ENCODE measurements at regions not wholly inside any gene's neighbourhood (a gene's known extent, or its start where the extent isn't known, plus 50 kb on each side); places are given as distances from the start of the nearest gene placed in this dataset.
"Not testable (repeated sequence)": the region's sequence is repeated elsewhere in the genome, so short reads cannot be mapped to it uniquely, and the experiment has no call there.

DNA sequence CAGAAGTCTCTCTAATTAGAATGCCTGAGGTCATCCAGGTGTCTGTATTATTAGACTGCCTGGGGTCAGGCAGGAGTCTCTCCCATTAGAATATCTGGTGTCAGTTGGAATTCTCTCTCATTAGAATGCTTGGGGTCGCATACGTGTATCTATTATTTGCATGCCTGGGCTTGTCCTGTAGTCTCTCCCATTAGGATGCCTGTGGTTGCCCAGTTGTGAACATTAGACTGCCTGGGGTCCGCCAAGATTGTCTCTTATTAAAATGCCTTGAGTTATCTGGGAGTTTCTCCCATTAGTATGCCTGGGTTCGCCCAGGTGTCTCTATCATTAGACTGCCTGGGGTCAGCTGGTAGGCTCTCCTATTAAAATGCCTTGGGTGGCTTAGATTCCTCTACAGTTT is 1494.7 kb downstream of the UQCRFS1 start:
- Histone ChIP-seq H3K27me3 (ENCODE audit: control insufficient read depth in 5 of 5, insufficient read depth in 4 of 5, low read length in 5 of 5) (no peaks in the 10 kb centered on the region), H3K9ac (ENCODE audit: low read length in 5 of 5) (no peak overlapping the region), H3K36me3 (ENCODE audit: control insufficient read depth in 5 of 5, insufficient read depth in 5 of 5, low read length in 5 of 5) (no peaks in the 10 kb centered on the region), H3K4me1 (ENCODE audit: control insufficient read depth in 5 of 5, insufficient read depth in 5 of 5, low read length in 5 of 5) (no peaks in the 10 kb centered on the region), H3K4me3 (ENCODE audit: low read depth in 1 of 5, low read length in 5 of 5) (no peak overlapping the region), H3K27ac (ENCODE audit: low read depth, low read length) (no peak overlapping the region), H3K9me3 (ENCODE audit: control insufficient read depth in 5 of 5, low read length in 5 of 5) (peaks cover 9 to 46% (median 21%) of the 10 kb centered on the region in 5 donors)

DNA sequence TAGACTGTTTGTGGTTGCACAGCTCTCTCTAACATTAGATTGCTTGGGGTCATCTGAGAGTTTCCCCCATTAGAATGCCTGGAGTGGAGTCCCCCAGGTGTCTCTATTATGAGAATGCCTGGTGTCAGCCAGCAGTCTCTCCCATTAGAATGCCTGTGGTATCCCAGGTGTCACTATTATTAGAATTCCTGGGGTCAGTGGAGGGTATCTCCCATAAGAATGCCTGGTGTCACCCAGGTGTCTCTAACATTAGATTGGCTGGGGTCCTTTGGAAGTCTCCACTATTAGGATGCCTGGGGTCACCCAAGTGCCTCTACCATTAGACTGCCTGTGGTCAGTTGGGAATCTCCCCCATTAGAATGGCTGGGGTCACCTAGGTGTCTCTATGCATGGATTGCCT is 1495.1 kb downstream of the UQCRFS1 start:
- Histone ChIP-seq H3K9me3 (ENCODE audit: control insufficient read depth in 5 of 5, low read length in 5 of 5) (peaks cover 7 to 44% (median 17%) of the 10 kb centered on the region in 5 donors), H3K4me3 (ENCODE audit: low read depth in 1 of 5, low read length in 5 of 5) (no peak overlapping the region), H3K27me3 (ENCODE audit: control insufficient read depth in 5 of 5, insufficient read depth in 4 of 5, low read length in 5 of 5) (no peaks in the 10 kb centered on the region), H3K36me3 (ENCODE audit: control insufficient read depth in 5 of 5, insufficient read depth in 5 of 5, low read length in 5 of 5) (no peaks in the 10 kb centered on the region), H3K27ac (ENCODE audit: low read depth, low read length) (no peak overlapping the region), H3K9ac (ENCODE audit: low read length in 5 of 5) (no peak overlapping the region), H3K4me1 (ENCODE audit: control insufficient read depth in 5 of 5, insufficient read depth in 5 of 5, low read length in 5 of 5) (no peaks in the 10 kb centered on the region)

- Histone ChIP-seq H3K4me3 (ENCODE audit: low read depth in 1 of 5, low read length in 5 of 5) (no peak overlapping the region), H3K9me3 (ENCODE audit: control insufficient read depth in 5 of 5, low read length in 5 of 5) (peaks cover 7 to 43% (median 15%) of the 10 kb centered on the region in 5 donors), H3K36me3 (ENCODE audit: control insufficient read depth in 5 of 5, insufficient read depth in 5 of 5, low read length in 5 of 5) (no peaks in the 10 kb centered on the region), H3K27me3 (ENCODE audit: control insufficient read depth in 5 of 5, insufficient read depth in 4 of 5, low read length in 5 of 5) (no peaks in the 10 kb centered on the region), H3K27ac (ENCODE audit: low read depth, low read length) (no peak overlapping the region), H3K9ac (ENCODE audit: low read length in 5 of 5) (no peak overlapping the region), H3K4me1 (ENCODE audit: control insufficient read depth in 5 of 5, insufficient read depth in 5 of 5, low read length in 5 of 5) (no peaks in the 10 kb centered on the region)
Measured at GRCh38 chr19:27716922-27717321, 1496.0 kb downstream of the UQCRFS1 start.

- Histone ChIP-seq H3K27me3 (ENCODE audit: control insufficient read depth in 5 of 5, insufficient read depth in 4 of 5, low read length in 5 of 5) (no peaks in the 10 kb centered on the region), H3K9ac (ENCODE audit: low read length in 5 of 5) (no peak overlapping the region), H3K4me3 (ENCODE audit: low read depth in 1 of 5, low read length in 5 of 5) (no peak overlapping the region), H3K27ac (ENCODE audit: low read depth, low read length) (no peak overlapping the region), H3K36me3 (ENCODE audit: control insufficient read depth in 5 of 5, insufficient read depth in 5 of 5, low read length in 5 of 5) (no peaks in the 10 kb centered on the region), H3K4me1 (ENCODE audit: control insufficient read depth in 5 of 5, insufficient read depth in 5 of 5, low read length in 5 of 5) (no peaks in the 10 kb centered on the region), H3K9me3 (ENCODE audit: control insufficient read depth in 5 of 5, low read length in 5 of 5) (peaks cover 7 to 38% (median 12%) of the 10 kb centered on the region in 5 donors)
Measured at GRCh38 chr19:27714857-27715256, 1498.1 kb downstream of the UQCRFS1 start.

DNA sequence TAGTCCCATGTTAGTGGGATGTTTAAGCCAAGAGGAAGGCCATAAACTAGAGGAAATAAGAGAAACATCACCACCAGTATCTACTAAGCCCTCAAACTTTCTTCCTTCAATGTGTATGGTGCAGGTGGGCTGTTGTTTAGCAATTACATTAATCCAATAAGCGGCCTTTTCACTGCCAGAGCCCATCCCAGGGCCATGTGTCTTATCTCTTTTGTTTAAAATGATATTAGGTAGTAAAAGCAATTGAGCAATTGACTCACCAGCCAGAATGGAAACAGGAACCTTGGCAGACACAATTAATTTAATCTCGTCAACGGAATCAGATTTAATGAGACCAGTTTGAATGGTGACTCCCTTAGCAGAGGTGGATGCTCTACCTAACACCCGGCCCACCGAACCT is 1503.5 kb downstream of the UQCRFS1 start:
- Histone ChIP-seq H3K4me1 (ENCODE audit: control insufficient read depth in 5 of 5, insufficient read depth in 5 of 5, low read length in 5 of 5) (no peaks in the 10 kb centered on the region), H3K9me3 (ENCODE audit: control insufficient read depth in 5 of 5, low read length in 5 of 5) (peaks cover 7 to 25% (median 10%) of the 10 kb centered on the region in 5 donors), H3K36me3 (ENCODE audit: control insufficient read depth in 5 of 5, insufficient read depth in 5 of 5, low read length in 5 of 5) (no peaks in the 10 kb centered on the region), H3K4me3 (ENCODE audit: low read depth in 1 of 5, low read length in 5 of 5) (no peak overlapping the region), H3K27ac (ENCODE audit: low read depth, low read length) (no peak overlapping the region), H3K9ac (ENCODE audit: low read length in 5 of 5) (no peak overlapping the region), H3K27me3 (ENCODE audit: control insufficient read depth in 5 of 5, insufficient read depth in 4 of 5, low read length in 5 of 5) (no peaks in the 10 kb centered on the region)

GRCh38 chr19:27708986-27709385 is 1504.0 kb downstream of the UQCRFS1 start:
- not testable (repeated sequence) for H3K4me1 ChIP-seq (ENCODE audit: control insufficient read depth in 5 of 5, insufficient read depth in 5 of 5, low read length in 5 of 5); H3K27me3 ChIP-seq (ENCODE audit: control insufficient read depth in 5 of 5, insufficient read depth in 4 of 5, low read length in 5 of 5); H3K27ac ChIP-seq (ENCODE audit: low read depth, low read length); H3K36me3 ChIP-seq (ENCODE audit: control insufficient read depth in 5 of 5, insufficient read depth in 5 of 5, low read length in 5 of 5); H3K4me3 ChIP-seq (ENCODE audit: low read depth in 1 of 5, low read length in 5 of 5); H3K9ac ChIP-seq (ENCODE audit: low read length in 5 of 5)
- H3K9me3 ChIP-seq (ENCODE audit: control insufficient read depth in 5 of 5, low read length in 5 of 5): peaks cover 3 to 25% (median 10%) of the 10 kb centered on the region in 5 donors

DNA sequence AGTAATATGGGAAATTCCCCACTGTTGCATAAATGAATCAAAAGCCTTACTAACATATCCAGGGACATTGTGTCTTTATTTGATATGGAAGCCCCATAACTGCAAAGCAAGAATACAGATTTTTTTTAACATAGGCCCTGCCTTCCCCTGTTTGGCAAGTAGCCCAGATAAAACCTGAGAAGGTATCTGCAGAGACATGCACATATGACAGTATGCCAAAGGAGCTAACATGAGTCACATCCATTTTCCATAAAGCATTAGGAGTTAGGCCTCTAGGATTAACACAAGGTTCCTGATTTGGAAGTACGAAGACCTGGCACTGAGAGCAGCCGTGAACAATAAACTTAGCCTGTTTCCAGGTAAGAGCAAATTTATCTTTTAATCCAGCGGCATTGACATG is 1505.9 kb downstream of the UQCRFS1 start:
- H3K4me3 ChIP-seq (ENCODE audit: low read depth in 1 of 5, low read length in 5 of 5); H3K4me1 ChIP-seq (ENCODE audit: control insufficient read depth in 5 of 5, insufficient read depth in 5 of 5, low read length in 5 of 5); H3K27ac ChIP-seq (ENCODE audit: low read depth, low read length); H3K27me3 ChIP-seq (ENCODE audit: control insufficient read depth in 5 of 5, insufficient read depth in 4 of 5, low read length in 5 of 5); H3K9ac ChIP-seq (ENCODE audit: low read length in 5 of 5); H3K36me3 ChIP-seq (ENCODE audit: control insufficient read depth in 5 of 5, insufficient read depth in 5 of 5, low read length in 5 of 5): not testable (repeated sequence)
- peaks cover 0 to 24% (median 8%) of the 10 kb centered on the region in 5 donors for H3K9me3 ChIP-seq (ENCODE audit: control insufficient read depth in 5 of 5, low read length in 5 of 5)

DNA sequence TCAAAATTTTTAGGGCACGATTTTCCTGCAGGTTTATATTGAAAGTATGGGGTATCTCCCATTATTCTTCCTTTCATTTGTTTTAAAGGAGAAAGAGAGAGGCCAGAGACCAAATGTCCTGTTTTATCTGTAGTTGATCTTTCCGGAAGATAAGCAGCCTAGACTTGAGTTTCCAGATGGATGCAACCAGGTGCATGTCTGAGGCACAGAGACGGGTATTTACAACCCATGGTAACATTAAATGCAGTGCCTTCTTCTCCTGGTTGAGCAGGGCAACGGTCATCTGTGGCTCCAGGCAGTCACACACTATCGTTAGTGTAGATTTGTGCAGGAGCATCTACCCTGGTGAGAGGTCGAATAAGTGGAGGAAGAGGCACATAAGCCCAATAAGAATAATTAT is 1507.1 kb downstream of the UQCRFS1 start:
- H3K27ac ChIP-seq (ENCODE audit: low read depth, low read length): no peak overlapping the region
- H3K4me3 ChIP-seq (ENCODE audit: low read depth in 1 of 5, low read length in 5 of 5): no peak overlapping the region
- no peaks in the 10 kb centered on the region for H3K36me3 ChIP-seq (ENCODE audit: control insufficient read depth in 5 of 5, insufficient read depth in 5 of 5, low read length in 5 of 5)
- no peaks in the 10 kb centered on the region for H3K4me1 ChIP-seq (ENCODE audit: control insufficient read depth in 5 of 5, insufficient read depth in 5 of 5, low read length in 5 of 5)
- H3K9ac ChIP-seq (ENCODE audit: low read length in 5 of 5): no peak overlapping the region
- H3K27me3 ChIP-seq (ENCODE audit: control insufficient read depth in 5 of 5, insufficient read depth in 4 of 5, low read length in 5 of 5): no peaks in the 10 kb centered on the region
- peaks cover 0 to 23% (median 0%) of the 10 kb centered on the region in 5 donors for H3K9me3 ChIP-seq (ENCODE audit: control insufficient read depth in 5 of 5, low read length in 5 of 5)

GRCh38 chr19:27694361-27695055 is 1518.4 kb downstream of the UQCRFS1 start:
- no peaks in the 10 kb centered on the region for H3K27me3 ChIP-seq (ENCODE audit: control insufficient read depth in 5 of 5, insufficient read depth in 4 of 5, low read length in 5 of 5)
- no peaks in the 10 kb centered on the region for H3K4me1 ChIP-seq (ENCODE audit: control insufficient read depth in 5 of 5, insufficient read depth in 5 of 5, low read length in 5 of 5)
- H3K9ac ChIP-seq (ENCODE audit: low read length in 5 of 5): no peak overlapping the region
- peaks cover 2 to 32% (median 22%) of the 10 kb centered on the region in 5 donors for H3K9me3 ChIP-seq (ENCODE audit: control insufficient read depth in 5 of 5, low read length in 5 of 5)
- no peak overlapping the region for H3K27ac ChIP-seq (ENCODE audit: low read depth, low read length)
- H3K4me3 ChIP-seq (ENCODE audit: low read depth in 1 of 5, low read length in 5 of 5): no peak overlapping the region
- no peaks in the 10 kb centered on the region for H3K36me3 ChIP-seq (ENCODE audit: control insufficient read depth in 5 of 5, insufficient read depth in 5 of 5, low read length in 5 of 5)

GRCh38 chr19:27691991-27692390 is 1521.0 kb downstream of the UQCRFS1 start:
- Histone ChIP-seq H3K9me3 (ENCODE audit: control insufficient read depth in 5 of 5, low read length in 5 of 5) (peaks cover 4 to 31% (median 20%) of the 10 kb centered on the region in 5 donors), H3K9ac (ENCODE audit: low read length in 5 of 5) (no peak overlapping the region), H3K4me3 (ENCODE audit: low read depth in 1 of 5, low read length in 5 of 5) (no peak overlapping the region), H3K27ac (ENCODE audit: low read depth, low read length) (no peak overlapping the region), H3K27me3 (ENCODE audit: control insufficient read depth in 5 of 5, insufficient read depth in 4 of 5, low read length in 5 of 5) (no peaks in the 10 kb centered on the region), H3K4me1 (ENCODE audit: control insufficient read depth in 5 of 5, insufficient read depth in 5 of 5, low read length in 5 of 5) (no peaks in the 10 kb centered on the region), H3K36me3 (ENCODE audit: control insufficient read depth in 5 of 5, insufficient read depth in 5 of 5, low read length in 5 of 5) (no peaks in the 10 kb centered on the region)
